Stimulated activated CD4-positive, alpha-beta T cell treated with anti-CD3 and anti-CD28 coated beads, Interleukin-2, amount 100 ng/mL, for 24 hours (primary cell): ENCODE measurements at regions not wholly inside any gene's neighbourhood (a gene's known extent, or its start where the extent isn't known, plus 50 kb on each side); places are given as distances from the start of the nearest gene placed in this dataset.

Experiments
- DNase-seq, 2 donors: peaks; one replicate each; pipeline ENCODE4 v3.0.0-alpha.2; 2020

GRCh38 chr13:90518417-90518816, 829.1 kb upstream of the MIR17HG start:
- DNase-seq = no peak

- no peak for DNase-seq
These were observed 828.3 kb upstream of the MIR17HG start for GRCh38 chr13:90519157-90519556.

DNA sequence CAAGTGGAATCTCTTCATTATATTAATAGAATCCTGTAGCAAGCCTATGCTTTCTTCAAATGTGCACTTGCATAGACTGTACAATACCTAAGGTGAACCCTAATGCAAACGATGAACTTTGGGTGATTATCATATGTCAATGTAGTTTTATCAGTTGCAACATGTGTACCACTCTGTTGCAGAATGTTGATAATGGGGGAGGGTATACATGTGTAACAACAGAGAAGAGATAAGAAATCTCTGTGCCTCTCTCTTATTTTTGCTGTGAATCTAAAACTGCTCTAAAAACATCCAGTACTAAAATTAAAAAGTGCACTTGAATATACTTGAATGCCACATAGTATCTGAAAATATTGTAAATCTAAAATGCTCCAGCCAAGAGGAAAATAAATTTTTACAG, 820.8 kb upstream of the MIR17HG start:
- no peak for DNase-seq

- no peak for DNase-seq
These were observed 815.7 kb upstream of the MIR17HG start for GRCh38 chr13:90531744-90532143.

- no peak for DNase-seq
These were observed 814.5 kb upstream of the MIR17HG start for GRCh38 chr13:90532861-90533492.

GRCh38 chr13:90533866-90534265, 813.6 kb upstream of the MIR17HG start:
- DNase-seq = no peak

GRCh38 chr13:90534617-90535370, 812.7 kb upstream of the MIR17HG start:
- no peak for DNase-seq

DNA sequence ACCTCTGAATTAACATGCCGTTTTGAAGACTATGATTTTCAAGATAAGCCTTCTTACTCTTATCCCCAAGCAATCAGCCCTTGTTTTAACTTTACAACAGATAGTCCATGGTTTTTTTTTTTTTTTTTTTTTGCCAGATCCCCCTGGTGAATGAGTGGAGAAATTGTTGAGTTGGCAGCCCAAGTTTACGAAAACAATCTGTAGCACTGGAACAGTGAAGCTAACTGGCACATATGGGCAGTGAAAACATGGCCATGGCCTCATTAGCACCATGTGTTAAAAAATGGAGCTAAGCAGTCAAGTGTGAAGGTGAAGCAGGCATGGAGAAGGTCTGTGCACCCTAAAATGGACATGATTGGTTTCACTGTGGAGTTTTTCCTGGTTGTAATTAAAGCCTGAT, 812.1 kb upstream of the MIR17HG start:
- no peak for DNase-seq

DNA sequence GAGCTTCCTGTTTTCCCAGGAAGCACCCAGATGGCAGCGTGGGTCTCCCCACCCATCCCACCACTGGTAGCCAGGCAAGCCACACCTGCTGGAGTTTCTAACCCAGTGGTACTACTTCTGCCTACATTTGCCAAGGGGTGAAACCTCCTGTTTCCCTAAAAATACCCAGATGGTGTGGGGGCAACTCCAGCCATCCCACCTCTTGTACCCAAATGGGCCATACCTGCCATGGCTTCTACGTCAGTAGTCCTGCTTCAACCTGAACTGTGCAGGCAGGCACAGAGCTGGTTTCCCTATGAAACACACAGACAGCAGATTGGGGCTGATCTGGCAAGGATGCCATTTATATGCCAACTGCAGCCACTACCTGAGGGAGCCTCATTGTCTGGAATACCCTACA, 809.4 kb upstream of the MIR17HG start:
- no peak for DNase-seq

DNA sequence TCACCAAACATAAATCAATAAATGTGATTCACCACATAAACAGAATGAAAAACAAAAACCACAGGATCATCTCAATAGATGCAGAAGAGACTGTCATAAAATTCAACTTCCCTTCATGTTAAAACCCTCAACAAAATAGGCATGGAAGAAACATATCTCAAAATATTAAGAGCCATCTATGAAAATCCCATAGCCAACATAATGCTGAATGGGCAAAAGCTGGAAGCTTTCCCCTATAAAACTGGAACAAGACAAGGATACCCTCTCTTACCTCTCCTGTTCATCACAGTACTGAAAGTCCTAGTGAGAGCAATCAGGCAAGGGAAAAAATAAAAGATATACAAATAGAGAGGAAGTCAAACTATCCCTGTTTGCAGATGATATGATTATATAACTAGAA, 806.1 kb upstream of the MIR17HG start:
- no peak for DNase-seq

GRCh38 chr13:90542959-90543505, 804.5 kb upstream of the MIR17HG start:
- DNase-seq = no peak

- no peak for DNase-seq
These were observed 802.2 kb upstream of the MIR17HG start for GRCh38 chr13:90545070-90545840.

GRCh38 chr13:90547272-90547790, 800.2 kb upstream of the MIR17HG start:
- DNase-seq = no peak

DNA sequence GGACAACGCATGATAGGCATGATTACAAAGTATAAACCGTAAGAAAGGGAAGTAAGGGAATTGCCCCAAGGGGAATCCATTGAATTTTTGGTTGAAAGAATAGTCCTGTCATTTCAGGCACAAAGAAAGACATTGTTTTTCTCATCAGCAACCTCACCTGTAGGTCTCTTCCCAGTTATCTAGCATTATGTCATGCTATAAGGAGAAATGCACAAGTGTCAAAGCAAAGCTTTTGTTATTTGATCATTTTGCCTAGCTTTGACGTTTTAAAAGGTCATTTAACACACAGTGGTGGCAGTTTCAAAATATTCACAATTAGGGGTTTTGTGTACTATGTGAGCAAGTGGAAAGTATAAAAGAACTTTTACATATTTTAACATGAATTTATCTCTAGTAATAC, 796.2 kb upstream of the MIR17HG start:
- no peak for DNase-seq

- no peak for DNase-seq
These were observed 794.8 kb upstream of the MIR17HG start for GRCh38 chr13:90552702-90553101.

DNA sequence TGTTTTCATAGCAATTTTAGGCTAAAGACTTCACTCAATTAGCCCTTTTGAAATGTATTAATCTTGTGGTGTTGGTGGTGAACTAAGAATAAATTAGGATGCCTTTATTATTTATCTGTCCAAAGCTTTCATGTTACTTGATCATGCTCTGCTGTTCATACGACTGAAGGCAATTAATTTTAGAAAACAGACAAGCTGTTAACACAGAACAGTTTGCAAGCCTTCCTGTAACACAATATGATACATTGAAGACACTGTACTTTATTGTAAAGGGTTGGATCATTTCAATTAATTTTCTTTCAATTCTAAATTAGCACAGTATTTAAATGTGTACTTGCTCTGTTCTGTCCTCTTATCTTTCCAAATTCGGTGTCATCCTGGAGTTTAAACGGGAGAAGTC, 794.3 kb upstream of the MIR17HG start:
- no peak for DNase-seq

DNA sequence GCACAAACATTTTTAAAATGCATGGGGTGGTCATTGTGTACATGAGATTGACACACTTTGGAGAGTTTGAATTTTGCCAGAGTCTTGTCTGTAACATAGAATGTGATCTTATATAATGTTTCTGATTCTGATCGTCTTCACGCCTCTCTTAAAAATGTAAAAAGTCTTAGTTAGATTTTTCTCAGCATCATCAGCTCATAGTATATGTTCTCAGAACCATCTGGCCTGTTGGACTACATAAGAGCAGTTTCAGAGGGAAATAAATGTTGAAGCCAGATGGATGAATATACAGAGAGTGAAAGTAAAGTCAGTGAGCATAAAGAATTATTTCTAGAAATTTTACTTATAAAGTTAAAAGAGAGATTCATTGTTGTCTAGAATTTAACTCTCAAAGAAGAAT, 789.9 kb upstream of the MIR17HG start:
- no peak for DNase-seq

GRCh38 chr13:90562443-90562842, 785.0 kb upstream of the MIR17HG start:
- DNase-seq = no peak

DNA sequence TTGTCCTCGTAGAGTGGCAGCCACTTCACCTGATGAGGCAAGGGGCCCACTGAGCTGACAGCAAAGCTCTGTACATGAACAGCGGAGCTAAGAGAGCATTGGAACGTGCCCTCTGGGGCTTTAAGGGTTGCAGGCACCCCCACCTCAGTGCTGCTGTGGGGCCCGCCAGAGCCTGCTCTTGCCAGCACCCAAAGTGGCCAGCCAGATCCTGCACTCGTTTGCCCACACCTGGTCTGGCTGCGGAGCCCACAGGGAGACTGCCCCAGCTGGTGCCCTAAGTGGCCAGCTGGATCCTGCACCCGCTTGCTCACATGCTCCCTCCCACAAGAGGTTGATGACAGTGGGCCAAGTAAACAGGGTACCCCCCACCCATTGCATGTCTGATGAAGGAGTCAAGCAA, 783.4 kb upstream of the MIR17HG start:
- no peak for DNase-seq

DNA sequence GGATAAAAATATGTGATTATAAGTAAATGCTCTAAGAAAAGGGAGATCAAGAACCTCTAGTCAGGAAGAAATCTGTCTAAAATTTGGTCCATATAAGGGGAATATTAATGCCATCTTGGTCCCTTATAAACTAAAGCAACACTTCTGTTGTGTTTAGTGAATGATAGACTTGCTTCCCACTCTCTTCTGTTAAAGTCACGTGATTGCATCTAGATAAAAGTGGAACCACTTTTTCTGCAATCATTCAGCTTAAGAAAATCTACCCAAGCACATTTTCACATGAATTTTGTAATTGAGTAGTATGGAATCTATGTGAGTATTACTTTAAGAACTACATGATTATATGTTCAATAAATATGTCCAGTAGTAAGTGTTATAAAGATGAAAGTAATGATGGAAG, 782.9 kb upstream of the MIR17HG start:
- DNase-seq = no peak

DNA sequence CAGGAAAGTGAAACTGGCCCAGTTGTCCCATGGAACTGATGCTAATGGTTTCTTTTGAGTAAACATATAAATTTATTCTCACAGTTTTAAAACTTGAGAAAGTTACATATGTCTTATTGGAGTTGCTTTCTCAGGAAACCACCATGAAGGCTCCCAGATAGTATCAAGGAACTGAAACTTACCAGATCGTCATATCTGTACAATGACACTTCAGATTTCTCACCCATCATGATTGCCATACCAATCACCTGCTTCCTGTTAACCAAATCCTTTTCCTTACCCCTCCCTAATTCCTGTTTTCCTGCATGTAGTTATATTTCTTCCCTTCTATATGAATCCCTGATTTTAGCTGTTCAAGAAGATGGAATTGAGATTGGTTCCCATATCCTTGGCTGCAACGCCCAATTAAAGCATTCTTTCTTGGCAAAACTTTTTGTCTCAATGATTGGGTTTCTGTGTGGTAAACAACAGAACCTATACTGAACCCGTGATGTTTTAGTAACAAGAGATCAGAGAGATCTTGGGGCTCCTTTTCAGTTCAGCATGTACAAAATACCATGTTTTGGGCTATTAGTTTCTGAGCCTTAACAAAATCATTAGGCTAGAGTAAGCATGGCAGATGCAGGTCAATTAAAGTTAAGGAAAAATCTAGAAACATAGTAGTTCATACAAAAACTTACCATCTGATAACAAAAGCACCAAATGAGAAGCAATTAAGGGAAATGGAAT, 781.3 kb upstream of the MIR17HG start:
- DNase-seq = no peak

DNA sequence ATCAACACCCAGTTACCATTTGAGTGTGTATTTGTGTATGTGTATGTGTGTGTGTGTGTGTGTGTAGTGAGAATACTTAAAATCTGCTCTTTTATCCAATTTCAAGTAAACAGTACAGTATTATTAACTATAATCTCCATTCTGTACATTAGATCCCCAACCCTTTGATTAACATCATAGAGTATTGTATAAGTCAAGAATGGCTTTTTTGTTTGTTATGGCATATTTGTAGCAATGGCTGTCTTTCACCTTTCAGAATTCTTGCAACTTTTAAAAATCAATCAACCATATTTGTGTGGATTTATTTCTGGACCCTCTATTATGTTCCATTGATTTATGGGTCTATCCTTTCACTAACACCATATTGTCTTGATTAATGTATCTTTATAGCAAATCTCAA, 779.3 kb upstream of the MIR17HG start:
- DNase-seq = no peak

- DNase-seq = no peak
These were observed 771.4 kb upstream of the MIR17HG start for GRCh38 chr13:90576067-90576466.
